Body of pancreas (tissue), 4 donors: ENCODE measurements at regions not wholly inside any gene's neighbourhood (a gene's known extent, or its start where the extent isn't known, plus 50 kb on each side); places are given as distances from the start of the nearest gene placed in this dataset.

ENCODE experiments used
- ATAC-seq: fragments of 150-250 bp; one replicate; pipeline ENCODE4 v1.9.1; 2016
- DNase-seq, 4 donors: peaks; one replicate each; pipeline ENCODE4 v3.0.0-alpha.2; 2019
- H3K27ac ChIP-seq, 4 donors: fragments of 200-600 bp; sonication (generic); 1 replicate in 3 of 4; 2 replicates in 1 of 4; pipeline versions ENCODE4 v1.5.1 to v1.6.1; 2016 to 2019; ENCODE audit warnings: mild to moderate bottlenecking in 1 of 4, mixed read lengths in 1 of 4, moderate library complexity in 1 of 4
- H3K27me3 ChIP-seq, 2 donors: fragments of 200-600 bp; sonication (generic); one replicate each; pipeline ENCODE4 v1.6.0; 2016; ENCODE audit warnings: mild to moderate bottlenecking in 1 of 2
- H3K36me3 ChIP-seq, 2 donors: fragments of 200-600 bp; sonication (generic); replicated peaks in 1 of 2; 2 replicates each; pipeline ENCODE4 v1.5.1; 2016; ENCODE audit warnings: low read depth in 2 of 2; ENCODE audit not compliant: insufficient read depth in 1 of 2
- H3K4me1 ChIP-seq: fragments of 200-600 bp; sonication (generic); one replicate; pipeline ENCODE4 v1.6.0; 2016
- H3K4me3 ChIP-seq, 2 donors: fragments of 200-600 bp; sonication (generic); 1 replicate in 1 of 2; 2 replicates in 1 of 2; pipeline ENCODE4 v1.5.1; 2016 to 2019
- H3K9me3 ChIP-seq, 3 donors: fragments of 200-600 bp; sonication (generic); 1 replicate in 2 of 3; 2 replicates in 1 of 3; pipeline ENCODE4 v1.5.1; 2016
- POLR2A ChIP-seq, 3 donors: fragments of 450-650 bp; IDR thresholded peaks; one replicate each; pipeline ENCODE4 v1.6.1; 2016; ENCODE audit warnings: antibody characterized with exemption in 3 of 3, mild to moderate bottlenecking in 2 of 3
- WGBS, 2 donors: methylation state at CpG; one replicate each; pipeline ENCODE4 v1.1.5; 2017; 5-methylcytosine and 5-hydroxymethylcytosine counted together
- intact Hi-C: fragments of 100-400 bp; cut with DNase I; formaldehyde crosslinking; loops from one replicate; pipeline ENCODE4 v1.15.1; 2023
- TF ChIP-seq, protein P1 (sequence below), 7 experiments: fragments of 450-650 bp in 4 of 7; fragments of 200-600 bp in 3 of 7; sonication (generic) in 3 of 7; IDR thresholded peaks; one replicate each; pipeline ENCODE4 v1.5.1; 2016 to 2019; ENCODE audit warnings: antibody characterized with exemption in 7 of 7

GRCh38 chr16:87133112-87133850 is 183.9 kb downstream of the C16orf95 start:
- Histone ChIP-seq H3K9me3 (no peaks in the 10 kb centered on the region), H3K27me3 (no peaks in the 10 kb centered on the region), H3K4me1 (no peaks in the 10 kb centered on the region), H3K36me3 (no peaks in the 10 kb centered on the region), H3K4me3 (no peak overlapping the region), H3K27ac (no peak overlapping the region)
- no peak for ATAC-seq
- WGBS, 2 donors: 79 to 96% methylated on average over 11 to 19 of the region's 21 CpGs
- DNase-seq: no peak
- TF ChIP-seq POLR2A (IDR thresholded peaks at IDR 0.05): no peak
- TF ChIP-seq, protein P1, sequence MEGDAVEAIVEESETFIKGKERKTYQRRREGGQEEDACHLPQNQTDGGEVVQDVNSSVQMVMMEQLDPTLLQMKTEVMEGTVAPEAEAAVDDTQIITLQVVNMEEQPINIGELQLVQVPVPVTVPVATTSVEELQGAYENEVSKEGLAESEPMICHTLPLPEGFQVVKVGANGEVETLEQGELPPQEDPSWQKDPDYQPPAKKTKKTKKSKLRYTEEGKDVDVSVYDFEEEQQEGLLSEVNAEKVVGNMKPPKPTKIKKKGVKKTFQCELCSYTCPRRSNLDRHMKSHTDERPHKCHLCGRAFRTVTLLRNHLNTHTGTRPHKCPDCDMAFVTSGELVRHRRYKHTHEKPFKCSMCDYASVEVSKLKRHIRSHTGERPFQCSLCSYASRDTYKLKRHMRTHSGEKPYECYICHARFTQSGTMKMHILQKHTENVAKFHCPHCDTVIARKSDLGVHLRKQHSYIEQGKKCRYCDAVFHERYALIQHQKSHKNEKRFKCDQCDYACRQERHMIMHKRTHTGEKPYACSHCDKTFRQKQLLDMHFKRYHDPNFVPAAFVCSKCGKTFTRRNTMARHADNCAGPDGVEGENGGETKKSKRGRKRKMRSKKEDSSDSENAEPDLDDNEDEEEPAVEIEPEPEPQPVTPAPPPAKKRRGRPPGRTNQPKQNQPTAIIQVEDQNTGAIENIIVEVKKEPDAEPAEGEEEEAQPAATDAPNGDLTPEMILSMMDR (IDR thresholded peaks at IDR 0.05): no peak
- intact Hi-C loops: no loop called here

GRCh38 chr16:87133966-87134627 is 183.1 kb downstream of the C16orf95 start:
- Histone ChIP-seq H3K27ac (no peak overlapping the region), H3K27me3 (no peaks in the 10 kb centered on the region), H3K36me3 (no peaks in the 10 kb centered on the region), H3K4me3 (no peak overlapping the region), H3K4me1 (no peaks in the 10 kb centered on the region), H3K9me3 (no peaks in the 10 kb centered on the region)
- 94 to 96% methylated on average over 9 to 17 of the region's 17 CpGs for WGBS, 2 donors
- intact Hi-C loops: no loop called here
- DNase-seq (no peak), ATAC-seq (no peak)
- TF ChIP-seq POLR2A (IDR thresholded peaks at IDR 0.05): no peak
- TF ChIP-seq, protein P1 (IDR thresholded peaks at IDR 0.05): no peak

DNA sequence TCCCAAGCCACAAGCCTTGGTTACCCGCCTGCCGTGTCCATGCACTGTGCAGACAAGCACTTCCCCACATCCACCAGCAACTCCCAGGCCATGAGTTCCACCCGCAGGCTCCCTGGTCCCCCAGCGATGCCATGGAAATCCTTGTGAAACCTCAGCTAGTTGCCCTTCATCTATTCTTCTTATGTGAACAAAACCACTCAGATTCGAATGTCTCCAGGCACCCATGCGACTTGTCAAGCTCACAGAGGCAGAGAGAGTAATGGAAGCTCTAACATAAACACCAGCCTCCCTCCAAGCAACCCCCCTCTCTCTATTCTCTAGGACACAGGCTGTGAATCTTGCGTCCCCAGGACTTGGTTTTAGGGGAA is 182.6 kb downstream of the C16orf95 start:
- intact Hi-C loops: no loop called here
- WGBS, 2 donors: 88 to 92% methylated on average over 7 of the region's 7 CpGs
- H3K4me1 ChIP-seq: no peaks in the 10 kb centered on the region
- DNase-seq: no peak
- H3K36me3 ChIP-seq: no peaks in the 10 kb centered on the region
- no peak overlapping the region for H3K4me3 ChIP-seq
- TF ChIP-seq POLR2A (IDR thresholded peaks at IDR 0.05): no peak
- H3K27ac ChIP-seq: no peak overlapping the region
- ATAC-seq: no peak
- no peaks in the 10 kb centered on the region for H3K9me3 ChIP-seq
- H3K27me3 ChIP-seq: no peaks in the 10 kb centered on the region

- intact Hi-C loops: no loop called here
- no peaks in the 10 kb centered on the region for H3K36me3 ChIP-seq
- H3K4me3 ChIP-seq: no peak overlapping the region
- WGBS, 2 donors: 70 to 76% methylated on average over 9 of the region's 9 CpGs
- no peak for TF ChIP-seq POLR2A (IDR thresholded peaks at IDR 0.05)
- TF ChIP-seq, protein P1 (IDR thresholded peaks at IDR 0.05): no peak
- no peaks in the 10 kb centered on the region for H3K4me1 ChIP-seq
- no peaks in the 10 kb centered on the region for H3K9me3 ChIP-seq
- DNase-seq: no peak
- no peak overlapping the region for H3K27ac ChIP-seq
- ATAC-seq: no peak
- no peaks in the 10 kb centered on the region for H3K27me3 ChIP-seq
These were observed 181.8 kb downstream of the C16orf95 start for GRCh38 chr16:87135246-87136030.

- H3K27ac ChIP-seq: no peak overlapping the region
- H3K36me3 ChIP-seq: no peaks in the 10 kb centered on the region
- TF ChIP-seq, protein P1 (IDR thresholded peaks at IDR 0.05): no peak
- TF ChIP-seq POLR2A (IDR thresholded peaks at IDR 0.05): no peak
- H3K9me3 ChIP-seq: no peaks in the 10 kb centered on the region
- no peak for DNase-seq
- no peaks in the 10 kb centered on the region for H3K4me1 ChIP-seq
- intact Hi-C loops: no loop called here
- H3K4me3 ChIP-seq: no peak overlapping the region
- 82 to 92% methylated on average over 1 to 4 of the region's 4 CpGs for WGBS, 2 donors
- ATAC-seq: no peak
- H3K27me3 ChIP-seq: no peaks in the 10 kb centered on the region
These were observed 178.9 kb downstream of the C16orf95 start for GRCh38 chr16:87138316-87138715.
